Putamen (tissue), 1 donor: ENCODE measurements at regions not wholly inside any gene's neighbourhood (a gene's known extent, or its start where the extent isn't known, plus 50 kb on each side); places are given as distances from the start of the nearest gene placed in this dataset.

Experiments
- DNase-seq: peaks from one replicate; pipeline ENCODE4 v3.0.0-alpha.2; 2016; ENCODE audit warnings: low spot score

DNA sequence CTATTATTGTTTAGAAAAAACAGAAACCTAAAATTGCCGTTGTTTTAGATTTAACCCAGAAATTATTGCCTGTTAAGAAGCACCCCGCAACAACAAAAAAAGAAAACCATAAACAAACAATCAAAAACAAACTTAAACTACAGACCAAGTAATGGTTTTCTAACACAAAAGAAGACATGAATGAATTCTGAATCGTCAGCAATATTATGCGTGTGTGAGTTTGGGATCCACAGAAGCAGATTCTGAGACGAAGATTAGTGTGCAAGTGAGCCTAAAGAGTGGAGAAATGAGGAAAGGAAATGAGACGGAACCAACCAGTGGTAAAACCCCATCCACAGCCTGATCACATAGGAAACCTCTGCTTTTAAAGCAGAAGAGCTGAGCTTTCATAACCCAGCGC, 1514.9 kb upstream of the PIK3C3 start:
- no peak for DNase-seq

DNA sequence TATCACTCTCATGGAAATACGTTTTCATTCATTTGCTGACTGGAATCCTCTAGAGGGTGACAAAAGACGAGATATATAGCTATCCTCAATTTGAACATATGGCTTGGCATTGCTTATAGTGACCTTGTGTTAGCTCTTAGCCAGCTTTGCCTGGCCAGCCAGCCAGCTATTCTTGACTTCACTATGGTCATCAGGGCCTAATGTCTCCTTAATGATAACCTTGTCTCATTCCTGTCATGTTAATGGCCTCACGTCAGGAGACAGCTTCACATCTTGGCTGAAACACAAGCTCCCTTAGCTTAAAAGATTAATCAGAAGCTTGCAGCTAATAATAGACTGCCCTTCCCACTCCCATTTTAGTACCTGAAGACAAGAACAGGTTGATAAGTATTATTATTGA, 1517.5 kb upstream of the PIK3C3 start:
- DNase-seq: no peak

DNA sequence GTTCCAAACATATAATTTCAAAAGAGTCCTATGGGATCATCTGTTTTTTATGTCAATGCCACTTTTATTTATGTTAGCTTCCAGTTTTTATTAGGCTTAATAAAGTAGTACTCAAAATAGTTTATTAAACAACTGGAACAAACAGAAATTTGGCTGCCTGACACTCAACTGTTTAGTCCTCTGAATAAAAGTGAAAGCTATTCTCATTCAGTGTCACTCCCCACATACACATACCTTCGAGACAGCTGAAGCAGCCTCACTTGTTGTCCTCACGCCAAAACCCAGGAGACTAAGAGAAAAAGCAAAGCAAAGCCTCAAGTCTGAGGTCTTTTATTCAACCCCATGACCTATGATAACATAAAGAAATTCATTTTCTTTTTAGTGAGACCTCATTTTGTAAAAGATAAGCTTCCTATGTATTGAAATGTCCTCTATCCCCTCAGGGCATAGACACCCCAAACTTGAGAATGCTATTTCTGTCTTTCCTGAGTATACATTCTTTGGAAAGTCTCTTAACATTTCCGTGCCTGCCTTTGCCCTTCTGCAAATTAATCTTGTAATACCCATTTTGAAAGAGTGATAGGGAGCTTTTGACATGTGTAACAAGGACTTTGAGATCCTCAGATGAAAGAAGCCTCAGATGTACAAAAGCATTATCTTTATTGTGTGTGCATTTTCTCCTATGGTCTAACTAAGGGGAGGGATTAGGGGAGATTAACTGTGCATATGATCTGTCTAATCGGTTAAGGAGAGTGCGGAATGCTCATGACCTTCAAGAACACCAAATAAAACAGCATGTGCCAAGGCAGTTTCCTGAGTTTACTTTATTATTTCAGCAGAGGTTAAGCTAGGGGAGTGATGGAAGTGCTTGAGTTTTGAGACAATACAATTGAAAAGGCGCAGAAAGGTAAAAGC, 1523.7 kb upstream of the PIK3C3 start:
- no peak for DNase-seq

DNA sequence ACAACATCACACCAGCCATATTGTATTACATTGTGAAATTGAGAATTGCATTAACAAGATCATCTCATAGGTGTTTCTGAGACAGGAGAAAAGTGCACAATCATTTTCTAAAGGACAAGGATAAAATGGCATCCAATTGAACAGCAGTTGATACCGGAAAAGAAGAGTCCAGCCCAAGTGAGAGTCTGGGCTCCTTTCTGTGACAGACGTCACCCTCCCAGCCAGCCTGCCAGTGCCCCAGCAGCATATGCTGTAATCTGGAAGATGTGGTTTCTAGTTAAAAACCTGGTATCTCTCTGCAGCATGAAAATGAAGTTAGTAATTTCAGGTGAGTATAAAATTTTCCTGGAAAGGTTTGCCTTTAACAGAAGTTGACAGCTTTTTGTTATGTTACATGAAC, 1531.7 kb upstream of the PIK3C3 start:
- no peak for DNase-seq

DNA sequence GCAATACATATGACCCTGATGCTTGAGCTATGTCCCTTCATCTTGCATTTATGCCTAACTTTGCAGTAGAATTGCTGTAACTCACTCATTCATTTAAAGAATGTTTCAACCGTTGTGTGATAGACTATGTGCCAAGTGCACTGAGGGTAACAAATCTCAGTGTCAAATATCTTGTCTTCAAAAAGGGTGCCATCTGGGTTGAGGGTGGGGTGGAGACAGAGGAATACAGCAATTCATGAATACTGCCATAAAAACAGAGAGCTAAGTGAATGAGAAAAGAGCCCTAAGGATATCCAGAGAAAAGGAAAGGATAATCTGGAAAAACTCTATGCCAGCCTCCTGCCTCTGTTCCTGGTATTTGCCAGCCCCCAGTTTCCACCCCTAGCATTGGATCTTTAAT, 1534.4 kb upstream of the PIK3C3 start:
- no peak for DNase-seq

DNA sequence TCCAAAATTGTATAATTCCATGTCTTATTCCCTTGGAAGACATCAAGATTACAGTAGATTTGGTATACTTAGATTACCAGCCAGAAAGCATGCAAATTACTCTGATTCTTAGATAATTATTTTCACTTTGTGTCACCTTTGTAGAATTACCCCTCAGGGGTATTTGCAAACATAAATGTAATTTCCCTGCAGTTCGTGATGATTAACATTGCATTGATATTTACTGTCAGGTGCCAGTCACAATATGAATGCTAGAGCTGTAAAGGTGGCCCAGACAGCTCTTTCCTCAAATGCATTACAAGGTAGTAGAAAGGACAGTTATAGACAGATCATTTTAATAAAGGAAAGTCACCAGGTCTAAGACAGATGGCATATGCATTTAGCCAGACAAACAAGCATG, 1537.5 kb upstream of the PIK3C3 start:
- DNase-seq: no peak

DNA sequence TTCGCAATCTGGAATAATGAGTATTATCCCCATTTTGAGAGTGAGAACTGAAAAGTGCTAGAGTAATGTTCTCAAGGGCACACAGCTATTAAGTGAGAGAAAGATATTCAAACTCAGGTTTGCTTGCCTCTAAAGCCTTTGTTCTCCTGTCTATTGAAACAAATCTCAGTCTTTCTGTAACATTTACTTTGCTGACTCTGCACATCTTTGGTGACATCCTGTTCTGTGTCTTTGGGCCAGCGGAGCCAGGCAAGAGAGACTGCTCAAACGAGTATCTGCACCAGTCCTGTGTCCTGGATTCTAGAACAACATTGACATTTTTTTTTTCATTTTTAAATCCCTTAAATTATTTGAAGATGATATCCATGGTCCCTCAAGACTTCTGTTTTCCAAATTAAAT, 1539.2 kb upstream of the PIK3C3 start:
- no peak for DNase-seq

DNA sequence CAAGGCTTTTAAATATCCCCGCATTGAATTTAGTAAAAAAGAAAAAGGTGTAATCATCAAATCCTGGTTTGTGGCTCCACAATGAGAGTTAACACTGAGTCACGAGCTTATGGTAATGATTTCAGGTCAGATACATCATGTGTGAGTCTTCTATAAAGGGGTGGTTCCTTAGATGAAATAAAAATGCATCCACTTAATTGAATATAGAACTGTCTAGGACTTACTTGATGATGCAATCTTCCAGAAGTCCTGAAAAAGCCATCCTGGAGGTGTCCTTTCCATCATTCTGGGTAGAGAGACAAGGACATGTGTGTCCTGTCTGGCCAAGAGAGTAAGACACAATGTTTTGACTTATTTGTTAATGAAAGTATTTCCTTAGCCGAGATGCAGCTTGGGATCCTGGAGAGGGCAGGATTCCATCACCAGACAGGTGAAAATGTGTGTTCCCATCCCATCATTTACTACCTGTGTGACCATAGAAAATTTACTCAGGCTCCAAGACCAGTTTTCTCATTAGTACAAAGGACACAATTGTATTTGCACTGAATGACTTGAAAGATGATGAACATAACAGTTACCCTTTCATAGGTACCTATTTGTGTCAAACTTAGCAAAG, 1539.8 kb upstream of the PIK3C3 start:
- no peak for DNase-seq

DNA sequence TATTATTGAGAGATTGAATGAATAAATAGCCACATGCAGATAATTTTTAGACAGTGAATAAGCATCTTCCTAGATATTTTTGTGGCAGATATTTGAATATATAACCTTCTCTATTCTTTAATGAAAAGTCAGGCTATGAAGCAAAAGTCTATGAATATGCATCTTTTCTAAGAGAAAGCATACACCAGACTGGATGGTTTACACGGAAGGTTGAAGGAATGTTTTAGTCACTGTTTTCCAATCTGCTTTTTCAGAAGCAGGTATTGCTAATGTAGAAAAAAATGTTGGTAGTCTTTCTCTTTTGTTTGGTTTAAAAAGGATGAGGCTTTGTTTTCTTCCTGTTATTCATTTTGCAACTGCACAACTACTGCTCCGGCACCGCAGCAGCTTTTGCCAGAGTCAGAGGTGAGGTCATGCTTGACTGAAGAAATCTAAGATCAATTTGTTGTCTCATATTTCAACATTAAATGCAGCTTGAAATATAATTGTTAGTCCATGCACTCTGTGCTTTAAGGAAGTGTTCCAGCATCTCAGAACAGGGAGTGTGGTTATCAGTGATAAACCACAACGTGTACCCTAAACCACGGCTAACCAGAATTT, 1540.8 kb upstream of the PIK3C3 start:
- no peak for DNase-seq

DNA sequence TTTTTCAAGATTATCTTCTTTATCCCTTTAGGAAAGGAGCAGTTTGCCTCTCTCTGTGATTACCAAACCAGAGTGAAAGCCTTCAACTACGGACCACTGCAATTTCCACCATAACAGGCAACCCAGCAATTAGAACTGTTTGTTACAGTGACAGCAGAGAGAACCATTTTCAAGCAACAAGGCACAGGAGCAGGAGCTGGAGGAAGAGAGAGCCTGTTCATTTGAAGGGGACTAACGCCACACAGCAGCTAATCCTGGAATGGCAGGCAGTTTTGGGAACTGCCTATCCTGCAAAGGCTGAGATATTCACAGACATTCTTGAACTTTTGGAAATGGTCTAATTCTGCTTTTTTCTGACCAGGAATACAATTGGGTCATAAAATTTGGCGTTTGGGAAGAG, 1541.9 kb upstream of the PIK3C3 start:
- peak; percentile 40 for DNase-seq

DNA sequence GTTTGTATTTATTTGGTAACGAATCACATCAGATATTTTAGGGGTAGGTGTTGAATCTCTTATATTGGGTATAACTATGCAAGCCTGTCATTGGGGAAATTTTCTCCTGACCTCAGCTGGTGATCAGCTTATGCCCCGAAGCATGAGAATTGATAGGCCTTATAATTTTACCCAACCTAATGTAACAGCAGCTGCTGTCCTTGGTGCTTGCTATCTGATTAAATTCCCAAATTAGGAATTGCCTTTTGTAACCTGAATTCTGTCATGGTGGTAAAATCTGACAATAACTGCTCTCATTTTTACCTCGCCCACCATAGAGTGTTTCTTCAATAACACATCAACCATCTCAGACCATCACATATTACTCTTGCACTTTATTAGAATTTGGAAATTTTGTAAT, 1542.6 kb upstream of the PIK3C3 start:
- no peak for DNase-seq

DNA sequence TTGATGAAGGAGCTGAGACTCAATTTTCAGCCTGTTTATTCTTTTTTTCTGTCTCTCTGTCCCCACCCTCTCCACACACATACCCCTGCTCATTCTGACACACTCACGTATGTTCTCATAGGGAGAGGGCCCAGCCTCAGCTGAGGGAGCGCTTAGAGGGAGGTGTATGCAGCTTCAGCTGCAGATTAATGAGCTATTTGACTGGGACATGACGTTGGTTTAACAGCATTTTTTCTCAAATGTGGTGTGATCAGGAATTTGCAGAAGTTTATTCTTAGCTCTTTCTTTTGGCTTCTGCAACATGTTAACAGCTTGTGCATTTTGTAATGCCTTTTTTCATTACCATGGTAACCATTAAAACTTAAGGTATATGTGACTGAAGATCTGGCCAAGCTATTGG, 1547.1 kb upstream of the PIK3C3 start:
- no peak for DNase-seq

DNA sequence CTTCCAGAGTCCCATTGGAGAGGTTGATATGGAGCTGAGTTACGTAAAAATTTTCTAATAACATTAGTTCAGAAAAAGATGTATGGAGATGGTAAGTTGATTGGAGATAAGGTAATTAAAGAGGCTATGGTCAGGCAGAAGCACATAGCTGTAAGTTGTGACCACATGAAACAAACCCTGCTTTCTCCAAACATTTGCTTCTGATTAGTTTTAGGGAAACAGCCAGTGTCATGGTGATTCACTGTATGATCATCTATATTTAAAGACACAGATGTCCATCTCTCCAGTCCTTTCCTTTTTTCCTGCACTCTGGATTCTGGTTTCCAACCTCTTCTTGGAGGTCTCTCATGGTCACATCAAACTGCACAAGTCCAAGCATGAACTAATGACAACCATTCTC, 1550.8 kb upstream of the PIK3C3 start:
- DNase-seq: no peak

DNA sequence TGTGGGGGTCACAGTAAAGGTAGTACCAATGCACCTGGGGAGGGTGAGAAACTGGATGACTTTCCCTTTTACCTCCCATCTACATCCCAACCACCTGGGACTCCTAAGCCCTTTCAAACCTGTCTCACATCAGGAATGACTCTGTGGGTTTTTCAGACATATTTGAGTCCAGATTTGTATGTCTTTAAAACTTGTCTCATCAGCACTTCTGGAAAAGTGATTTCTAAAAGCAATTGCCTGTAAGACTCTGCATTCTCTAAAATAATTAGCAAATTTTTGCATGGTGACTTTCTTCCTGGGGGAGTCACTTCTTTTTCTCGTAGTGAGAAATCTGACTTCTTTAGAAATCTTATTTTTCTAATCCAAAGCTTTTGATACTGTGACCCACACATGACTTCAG, 1553.0 kb upstream of the PIK3C3 start:
- DNase-seq: no peak

DNA sequence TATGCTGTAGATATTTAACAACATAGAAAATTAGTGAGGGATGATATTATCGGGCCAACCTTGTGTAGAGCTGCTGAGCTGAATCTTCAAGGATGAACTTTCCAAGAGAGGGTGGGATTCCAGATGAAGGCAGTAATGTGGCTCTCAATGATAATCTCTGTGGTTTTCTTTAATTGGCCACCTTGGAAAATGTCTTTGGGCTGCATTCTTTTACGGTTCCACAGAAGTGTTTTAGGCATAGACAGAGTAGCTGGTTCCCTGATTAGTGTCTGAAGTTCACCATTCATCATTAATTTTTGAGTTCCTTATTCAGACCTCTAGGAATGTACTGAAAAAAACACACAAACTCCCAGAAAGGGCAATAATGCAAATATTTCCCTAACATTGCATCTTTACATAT, 1566.9 kb upstream of the PIK3C3 start:
- DNase-seq: no peak

DNA sequence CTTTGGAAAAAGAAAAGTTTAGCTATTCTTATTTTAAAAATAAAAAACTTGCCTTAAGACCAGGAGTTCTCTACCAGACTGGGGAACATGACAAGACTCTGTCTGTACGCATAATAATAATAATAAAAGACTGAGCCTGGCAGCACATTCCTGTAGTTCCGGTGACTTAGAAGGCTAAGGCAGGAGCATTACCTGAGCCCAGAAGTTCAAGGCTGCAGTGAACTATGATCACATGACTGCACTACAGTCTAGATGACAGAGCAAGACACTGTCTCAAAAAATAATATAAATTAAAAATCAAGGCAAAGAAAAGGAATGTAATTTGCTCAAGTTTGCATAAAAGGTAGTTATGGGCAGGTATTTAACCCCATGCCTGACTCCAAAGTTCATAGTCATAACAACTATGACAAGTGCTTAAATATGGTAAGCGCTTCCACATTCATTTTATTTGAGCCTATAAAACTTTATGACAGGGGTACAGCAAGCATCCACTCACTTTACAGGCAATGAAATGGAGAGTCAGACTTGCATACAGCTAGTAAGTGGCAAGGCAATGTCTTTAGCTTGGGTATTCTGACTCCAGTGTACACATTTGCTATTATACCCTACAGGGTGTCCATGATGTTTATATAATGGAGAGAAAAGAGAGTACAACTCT, 1567.8 kb upstream of the PIK3C3 start:
- no peak for DNase-seq

DNA sequence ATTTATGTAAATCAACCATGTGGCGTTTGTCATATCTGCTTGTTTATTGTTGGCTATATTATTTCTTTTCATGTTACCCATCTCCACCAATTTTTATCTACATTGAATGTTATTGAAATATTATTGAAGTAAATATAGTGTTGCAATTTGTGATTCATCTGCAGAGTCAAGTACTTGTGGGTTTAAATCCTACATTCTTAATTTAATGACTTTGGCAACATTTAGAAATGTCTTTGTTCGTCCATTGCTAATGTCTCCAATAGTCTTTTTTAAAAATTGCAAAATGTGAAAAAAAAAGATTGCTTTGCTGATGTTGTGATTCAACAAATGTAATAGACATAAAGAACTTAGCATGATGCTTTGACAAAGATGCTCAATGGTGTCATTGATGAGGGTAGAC, 1572.8 kb upstream of the PIK3C3 start:
- no peak for DNase-seq

DNA sequence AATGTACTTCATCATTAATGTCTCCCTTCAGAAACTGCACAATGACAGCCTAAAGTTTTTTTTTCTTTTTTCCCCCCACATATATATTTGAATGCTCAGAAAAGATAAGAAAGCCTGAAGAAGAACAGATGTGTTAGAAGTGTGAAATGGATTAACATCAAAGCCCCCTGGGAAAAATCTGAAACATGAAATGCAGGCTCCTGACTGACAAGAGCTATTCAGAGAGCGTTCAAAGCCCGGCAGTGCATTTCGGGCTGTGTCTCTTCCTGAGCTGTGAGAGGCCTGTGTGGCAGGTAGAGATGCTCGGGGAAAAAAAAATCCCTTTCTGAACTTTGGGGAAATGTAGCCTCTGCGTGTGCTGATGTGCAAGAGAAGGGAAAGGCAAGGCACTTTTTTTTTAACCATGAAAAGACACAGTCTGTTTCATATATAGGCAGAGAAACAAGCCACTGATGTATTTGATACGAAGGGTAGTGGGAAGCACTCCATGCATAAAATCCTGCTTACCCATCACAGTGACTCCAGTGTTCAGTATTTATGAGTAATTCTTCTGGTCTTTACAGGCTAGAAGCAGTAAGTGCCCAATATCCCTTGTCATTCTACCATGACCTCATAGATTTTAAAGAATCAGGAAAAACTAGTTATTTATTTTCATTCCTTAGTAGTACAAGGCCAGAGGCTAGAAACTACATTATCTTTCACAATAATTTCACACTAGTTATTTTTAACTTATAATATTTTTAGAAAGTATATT, 1574.2 kb upstream of the PIK3C3 start:
- no peak for DNase-seq

DNA sequence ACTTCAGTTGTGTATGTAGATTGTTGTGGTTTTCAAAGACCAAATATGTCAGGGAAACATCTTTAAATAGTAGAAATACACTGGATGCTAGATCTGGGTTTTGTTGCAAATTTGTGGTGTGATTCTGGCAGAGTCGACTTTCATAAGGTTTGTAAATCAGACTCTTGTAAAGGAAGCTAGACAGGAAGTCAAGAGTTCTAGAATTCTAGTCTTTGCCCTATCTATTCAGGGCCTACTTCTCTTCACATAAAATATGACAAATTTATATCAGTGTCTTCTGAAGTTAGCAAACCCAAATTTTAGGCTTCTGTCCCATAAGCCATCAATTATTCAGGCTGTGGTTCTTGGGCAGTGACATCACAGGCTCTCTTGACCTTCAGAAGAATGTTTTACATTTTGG, 1579.2 kb upstream of the PIK3C3 start:
- DNase-seq: no peak

DNA sequence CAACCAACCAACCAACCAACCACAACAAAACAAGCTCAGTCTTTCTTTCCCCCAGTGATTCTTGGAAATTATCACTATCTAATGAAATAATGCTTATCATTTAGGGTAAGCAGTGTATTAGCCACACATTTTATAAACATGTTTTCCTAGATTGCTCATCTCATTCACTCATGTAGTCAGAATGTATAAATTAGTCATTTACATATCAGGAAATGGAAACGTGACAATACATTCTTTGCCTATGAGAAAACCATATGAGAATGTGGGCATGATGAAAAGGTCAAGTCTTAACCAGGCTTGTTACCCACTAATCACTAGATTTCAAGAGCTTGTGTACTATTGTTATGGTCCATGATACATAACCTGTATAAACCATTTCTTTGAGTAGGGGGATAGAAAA, 1583.4 kb upstream of the PIK3C3 start:
- DNase-seq: no peak

DNA sequence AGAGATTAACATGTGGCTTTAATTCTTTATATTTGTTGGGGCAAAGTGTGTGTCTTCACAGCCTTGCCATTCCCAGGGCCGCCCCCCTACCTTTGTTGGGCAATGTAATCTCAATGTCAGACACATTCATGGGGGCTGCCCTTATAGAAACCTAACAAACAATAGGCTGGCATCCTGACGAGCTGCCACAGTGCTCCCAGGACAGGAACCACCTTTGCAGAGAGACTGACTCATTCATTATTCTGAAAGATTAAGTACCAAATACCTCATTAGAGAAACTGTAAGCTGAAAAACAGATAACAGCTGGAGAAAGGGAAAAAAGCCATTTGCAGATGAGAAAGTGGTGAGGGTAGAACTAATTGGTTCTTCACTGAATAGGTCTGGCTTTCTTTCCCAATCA, 1587.5 kb upstream of the PIK3C3 start:
- no peak for DNase-seq

DNA sequence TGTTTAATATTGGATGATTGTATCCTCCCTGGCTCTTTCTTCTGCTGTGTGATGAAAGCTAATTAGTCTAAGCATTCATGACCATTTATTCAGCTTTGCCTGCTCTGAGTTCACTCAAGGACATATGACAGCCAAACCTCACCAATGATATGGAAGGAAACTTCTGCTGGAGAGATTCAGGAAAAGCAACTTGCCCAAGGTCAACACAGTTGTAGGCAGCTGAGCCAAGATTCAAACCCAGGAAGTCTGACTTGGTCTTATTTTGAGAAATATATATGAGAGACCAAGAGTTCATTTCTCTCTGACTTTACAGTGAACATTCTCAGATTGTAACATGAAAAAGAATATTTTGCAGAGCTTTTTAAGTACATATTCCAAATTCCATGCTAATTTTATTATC, 1588.5 kb upstream of the PIK3C3 start:
- DNase-seq: no peak
